Left lung (tissue), 4 donors: ENCODE measurements at regions not wholly inside any gene's neighbourhood (a gene's known extent, or its start where the extent isn't known, plus 50 kb on each side); places are given as distances from the start of the nearest gene placed in this dataset.

Experiments used
- ATAC-seq: fragments of 200-7000 bp; cut with Tn5 transposase; one replicate; pipeline ENCODE4 v1.9.1; 2020; ENCODE audit warnings: moderate library complexity
- DNase-seq, 4 donors: peaks; one replicate each; pipeline ENCODE4 v3.0.0-alpha.2; 2013 to 2020
- H3K27ac ChIP-seq, 2 donors: fragments of 200-600 bp; sonication (generic) in 1 of 2; one replicate each; pipeline versions ENCODE4 v1.5.0 to v1.8.0; 2020 to 2021
- H3K27me3 ChIP-seq, 2 donors: fragments of 200-600 bp; sonication (generic) in 1 of 2; one replicate each; pipeline versions ENCODE4 v1.5.0 to v1.8.0; 2020 to 2021
- H3K36me3 ChIP-seq, 2 donors: fragments of 200-600 bp; sonication (generic) in 1 of 2; one replicate each; pipeline versions ENCODE4 v1.5.0 to v1.8.0; 2020 to 2021
- H3K4me1 ChIP-seq, 2 donors: fragments of 200-600 bp; one replicate each; pipeline ENCODE4 v1.8.0; 2021
- H3K4me3 ChIP-seq, 2 donors: fragments of 200-600 bp; sonication (generic) in 1 of 2; one replicate each; pipeline versions ENCODE4 v1.5.0 to v1.8.0; 2020 to 2021; ENCODE audit warnings: mild to moderate bottlenecking in 1 of 2
- H3K9me3 ChIP-seq, 2 donors: fragments of 200-600 bp; sonication (generic) in 1 of 2; one replicate each; pipeline versions ENCODE4 v1.5.0 to v1.8.0; 2020 to 2021
- CTCF ChIP-seq, 2 donors: fragments of 200-600 bp; sonication (generic) in 1 of 2; IDR thresholded peaks; one replicate each; pipeline versions ENCODE4 v1.5.0 to v1.8.0; 2021; ENCODE audit warnings: antibody characterized with exemption in 2 of 2
- intact Hi-C, 2 donors: fragments of 100-400 bp; cut with DNase I; formaldehyde crosslinking; loops; one replicate each; pipeline versions ENCODE4 v1.11.2 to v1.14.2; 2022
- donor health status: DM: no; HTN: yes; CAD: no.
- donor health status: DM: no; HTN: no; CAD: no.

GRCh38 chr11:79678780-79679452, 238.1 kb upstream of the TENM4 start:
- Histone ChIP-seq H3K27ac (no peak overlapping the region), H3K4me1 (no peaks in the 10 kb centered on the region), H3K36me3 (no peaks in the 10 kb centered on the region), H3K27me3 (no peaks in the 10 kb centered on the region), H3K9me3 (no peaks in the 10 kb centered on the region), H3K4me3 (no peak overlapping the region)
- ATAC-seq = no peak
- DNase-seq = no peak
- intact Hi-C loops = no loop called here
- no peak for TF ChIP-seq CTCF (IDR thresholded peaks at IDR 0.05)

GRCh38 chr11:79676396-79676795, 235.6 kb upstream of the TENM4 start:
- H3K27ac ChIP-seq = no peak overlapping the region
- no peak for TF ChIP-seq CTCF (IDR thresholded peaks at IDR 0.05)
- H3K4me3 ChIP-seq = no peak overlapping the region
- no peaks in the 10 kb centered on the region for H3K4me1 ChIP-seq
- no peak for ATAC-seq
- H3K36me3 ChIP-seq = no peaks in the 10 kb centered on the region
- H3K9me3 ChIP-seq = no peaks in the 10 kb centered on the region
- no peaks in the 10 kb centered on the region for H3K27me3 ChIP-seq
- intact Hi-C loops = no loop called here
- DNase-seq = no peak

GRCh38 chr11:79675081-79675480, 234.3 kb upstream of the TENM4 start:
- Histone ChIP-seq H3K9me3 (no peaks in the 10 kb centered on the region), H3K27ac (no peak overlapping the region), H3K4me1 (no peaks in the 10 kb centered on the region), H3K4me3 (no peak overlapping the region), H3K27me3 (no peaks in the 10 kb centered on the region), H3K36me3 (no peaks in the 10 kb centered on the region)
- no peak for DNase-seq
- no peak for ATAC-seq
- no peak for TF ChIP-seq CTCF (IDR thresholded peaks at IDR 0.05)
- intact Hi-C loops = no loop called here

- Histone ChIP-seq H3K27ac (no peak overlapping the region), H3K9me3 (no peaks in the 10 kb centered on the region), H3K36me3 (no peaks in the 10 kb centered on the region), H3K27me3 (no peaks in the 10 kb centered on the region), H3K4me3 (no peak overlapping the region), H3K4me1 (no peaks in the 10 kb centered on the region)
- DNase-seq (no peak), ATAC-seq (no peak)
- TF ChIP-seq CTCF (IDR thresholded peaks at IDR 0.05) = no peak
- intact Hi-C loops = no loop called here
Observed at GRCh38 chr11:79672786-79673185, 232.0 kb upstream of the TENM4 start.

- DNase-seq (no peak), ATAC-seq (peak; percentile 26)
- Histone ChIP-seq H3K4me3 (no peak overlapping the region), H3K27me3 (no peaks in the 10 kb centered on the region), H3K9me3 (no peaks in the 10 kb centered on the region), H3K36me3 (no peaks in the 10 kb centered on the region), H3K27ac (no peak overlapping the region), H3K4me1 (no peaks in the 10 kb centered on the region)
- intact Hi-C loops = no loop called here
- no peak for TF ChIP-seq CTCF (IDR thresholded peaks at IDR 0.05)
Observed at GRCh38 chr11:79671401-79671800, 230.6 kb upstream of the TENM4 start.
